ENCODE measurements at regions not wholly inside any gene's neighbourhood (a gene's known extent, or its start where the extent isn't known, plus 50 kb on each side); places are given as distances from the start of the nearest gene placed in this dataset.

DNA sequence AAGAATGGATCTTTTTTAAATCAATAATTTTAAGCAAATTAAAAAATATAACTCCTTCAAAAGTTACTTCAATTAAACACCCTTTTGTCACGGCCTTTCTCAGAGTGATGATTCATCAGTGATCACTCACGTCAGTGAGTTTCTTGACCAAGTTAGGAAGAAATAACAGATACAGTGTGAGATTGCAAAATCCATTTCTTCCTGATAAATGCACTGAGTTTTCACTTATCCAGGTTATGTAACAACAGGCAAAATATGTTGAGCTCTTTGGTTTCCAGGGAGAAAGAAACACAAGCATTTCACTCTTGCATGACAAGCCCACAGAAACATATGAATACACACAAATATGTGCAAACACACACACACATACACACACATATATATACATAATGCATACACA lies 195.9 kb upstream of the CYRIA start:
- Histone ChIP-seq H3K36me3 (no peaks in the 10 kb centered on the region), H3K27me3 (no peaks in the 10 kb centered on the region), H3K4me1 (no peaks in the 10 kb centered on the region), H3K4me3 (no peak overlapping the region), H3K9me3 (no peaks in the 10 kb centered on the region), H3K27ac (no peak overlapping the region)
- TF ChIP-seq, protein P1, sequence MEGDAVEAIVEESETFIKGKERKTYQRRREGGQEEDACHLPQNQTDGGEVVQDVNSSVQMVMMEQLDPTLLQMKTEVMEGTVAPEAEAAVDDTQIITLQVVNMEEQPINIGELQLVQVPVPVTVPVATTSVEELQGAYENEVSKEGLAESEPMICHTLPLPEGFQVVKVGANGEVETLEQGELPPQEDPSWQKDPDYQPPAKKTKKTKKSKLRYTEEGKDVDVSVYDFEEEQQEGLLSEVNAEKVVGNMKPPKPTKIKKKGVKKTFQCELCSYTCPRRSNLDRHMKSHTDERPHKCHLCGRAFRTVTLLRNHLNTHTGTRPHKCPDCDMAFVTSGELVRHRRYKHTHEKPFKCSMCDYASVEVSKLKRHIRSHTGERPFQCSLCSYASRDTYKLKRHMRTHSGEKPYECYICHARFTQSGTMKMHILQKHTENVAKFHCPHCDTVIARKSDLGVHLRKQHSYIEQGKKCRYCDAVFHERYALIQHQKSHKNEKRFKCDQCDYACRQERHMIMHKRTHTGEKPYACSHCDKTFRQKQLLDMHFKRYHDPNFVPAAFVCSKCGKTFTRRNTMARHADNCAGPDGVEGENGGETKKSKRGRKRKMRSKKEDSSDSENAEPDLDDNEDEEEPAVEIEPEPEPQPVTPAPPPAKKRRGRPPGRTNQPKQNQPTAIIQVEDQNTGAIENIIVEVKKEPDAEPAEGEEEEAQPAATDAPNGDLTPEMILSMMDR (IDR thresholded peaks at IDR 0.05), result no peak
- DNase-seq (ENCODE audit: low spot score), result no peak

DNA sequence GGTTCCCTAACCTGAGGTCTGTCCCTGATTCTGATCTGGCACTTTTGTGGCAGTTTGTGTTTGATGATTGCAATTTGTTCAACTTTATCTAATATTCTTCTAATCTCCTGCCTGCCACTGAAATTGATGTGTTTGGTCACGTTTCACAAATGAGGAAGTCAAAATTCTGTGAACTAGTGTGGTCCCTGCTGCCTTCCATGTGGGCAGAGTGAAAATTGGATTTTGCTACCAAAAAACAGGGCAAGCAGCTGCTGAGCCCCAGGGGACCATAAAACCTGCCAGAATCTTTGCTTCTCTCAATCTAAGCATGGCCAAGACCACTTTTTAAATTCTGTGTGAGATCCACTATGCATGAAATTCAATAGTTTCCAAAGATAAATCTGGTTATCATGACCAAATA lies 195.5 kb upstream of the CYRIA start:
- Histone ChIP-seq H3K27ac (no peak overlapping the region), H3K4me3 (no peak overlapping the region), H3K9me3 (no peaks in the 10 kb centered on the region), H3K4me1 (no peaks in the 10 kb centered on the region), H3K36me3 (no peaks in the 10 kb centered on the region), H3K27me3 (no peaks in the 10 kb centered on the region)
- DNase-seq (ENCODE audit: low spot score), result no peak
- TF ChIP-seq, protein P1 (IDR thresholded peaks at IDR 0.05), result no peak

DNA sequence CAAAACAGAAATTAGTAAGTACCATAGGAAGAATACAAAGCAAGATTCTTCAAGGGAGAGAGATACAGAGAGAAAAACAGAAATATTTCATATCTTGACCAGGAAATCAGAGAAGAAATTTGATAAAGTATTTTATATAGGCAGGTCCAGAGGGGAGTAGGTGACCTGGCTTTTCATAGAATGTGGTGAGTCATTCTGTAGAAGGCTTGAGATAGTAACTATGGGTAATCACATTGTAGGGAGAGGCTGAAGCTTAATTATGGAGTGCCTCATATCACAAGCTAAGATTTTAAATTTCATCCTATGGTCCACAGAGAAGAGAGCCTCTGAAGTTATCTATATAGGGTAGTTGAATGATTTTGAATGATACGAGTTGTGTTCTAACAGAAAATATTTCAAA lies 195.0 kb upstream of the CYRIA start:
- H3K4me3 ChIP-seq, result no peak overlapping the region
- no peaks in the 10 kb centered on the region for H3K9me3 ChIP-seq
- no peaks in the 10 kb centered on the region for H3K4me1 ChIP-seq
- H3K36me3 ChIP-seq, result no peaks in the 10 kb centered on the region
- no peak for DNase-seq (ENCODE audit: low spot score)
- no peaks in the 10 kb centered on the region for H3K27me3 ChIP-seq
- TF ChIP-seq, protein P1 (IDR thresholded peaks at IDR 0.05), result no peak
- no peak overlapping the region for H3K27ac ChIP-seq

DNA sequence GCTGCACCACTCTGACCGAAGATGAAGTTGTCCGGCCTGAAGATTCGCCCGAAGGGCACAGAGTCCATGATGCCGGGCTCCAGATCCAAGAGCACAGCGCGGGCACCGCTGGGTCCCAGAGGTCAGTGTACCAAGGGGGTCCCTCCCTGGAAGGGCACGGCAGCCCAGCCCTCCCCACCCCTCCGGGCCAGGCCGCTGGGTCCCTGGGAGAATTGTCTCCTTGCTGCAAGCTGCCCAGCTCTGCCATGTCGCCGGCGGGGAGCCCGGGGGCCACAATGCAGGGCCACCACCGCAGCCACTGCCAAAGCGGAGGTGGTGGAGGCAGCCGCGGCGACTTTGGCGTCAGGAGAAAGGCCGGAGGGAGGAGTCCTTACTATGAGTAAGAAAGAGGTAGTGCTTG lies 189.5 kb upstream of the CYRIA start:
- Histone ChIP-seq H3K36me3 (no peaks in the 10 kb centered on the region), H3K4me1 (no peaks in the 10 kb centered on the region), H3K9me3 (no peaks in the 10 kb centered on the region), H3K27ac (no peak overlapping the region), H3K27me3 (no peaks in the 10 kb centered on the region), H3K4me3 (no peak overlapping the region)
- TF ChIP-seq, protein P1 (IDR thresholded peaks at IDR 0.05), result no peak
- DNase-seq (ENCODE audit: low spot score), result no peak

DNA sequence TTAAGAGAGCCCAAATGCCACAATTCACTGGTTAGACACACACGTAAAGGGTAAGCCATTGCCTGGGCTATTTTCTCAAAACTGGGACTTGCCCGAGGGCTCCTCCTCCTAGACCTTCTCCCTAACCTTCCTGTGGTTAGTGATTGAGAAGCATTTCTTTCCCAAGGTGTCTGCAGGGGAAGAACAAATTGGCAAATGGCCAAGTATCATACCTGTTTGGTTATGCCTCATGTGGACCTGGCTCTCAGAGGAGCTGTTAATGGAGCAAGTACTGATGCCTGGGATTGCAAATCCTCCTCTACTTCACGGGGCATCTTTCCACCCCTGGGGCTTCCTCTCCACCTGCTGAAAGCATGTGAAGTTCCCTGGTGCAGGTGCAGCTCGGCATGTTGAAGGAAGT lies 187.5 kb upstream of the CYRIA start:
- TF ChIP-seq, protein P1 (IDR thresholded peaks at IDR 0.05), result no peak
- DNase-seq (ENCODE audit: low spot score), result no peak
- H3K4me1 ChIP-seq, result no peaks in the 10 kb centered on the region
- H3K36me3 ChIP-seq, result no peaks in the 10 kb centered on the region
- H3K27ac ChIP-seq, result no peak overlapping the region
- no peak overlapping the region for H3K4me3 ChIP-seq
- H3K9me3 ChIP-seq, result no peaks in the 10 kb centered on the region
- no peaks in the 10 kb centered on the region for H3K27me3 ChIP-seq

DNA sequence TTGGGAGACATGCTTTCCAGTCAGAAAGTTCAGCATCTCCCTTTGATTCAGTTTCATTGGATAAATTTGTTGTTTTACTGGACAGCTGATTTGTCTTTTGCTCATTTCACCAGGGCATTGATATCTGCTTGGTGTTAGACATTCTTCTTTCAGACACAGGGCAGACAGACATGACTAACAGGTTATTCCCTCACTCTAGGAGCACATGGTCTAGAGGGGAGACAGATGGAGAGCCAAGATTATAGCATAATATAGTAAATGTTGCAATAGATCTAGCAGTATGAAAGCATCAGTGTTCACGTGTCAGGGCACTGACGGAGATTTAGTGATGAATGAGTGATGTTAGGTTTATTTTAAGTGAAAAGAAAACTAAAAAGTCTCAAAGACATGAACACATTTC lies 187.0 kb upstream of the CYRIA start:
- Histone ChIP-seq H3K27me3 (no peaks in the 10 kb centered on the region), H3K9me3 (no peaks in the 10 kb centered on the region), H3K4me3 (no peak overlapping the region), H3K4me1 (no peaks in the 10 kb centered on the region), H3K27ac (no peak overlapping the region), H3K36me3 (no peaks in the 10 kb centered on the region)
- TF ChIP-seq, protein P1 (IDR thresholded peaks at IDR 0.05), result no peak
- no peak for DNase-seq (ENCODE audit: low spot score)

Measured in right atrium auricular region (tissue), 2 donors.